ENCODE measurements at regions not wholly inside any gene's neighbourhood (a gene's known extent, or its start where the extent isn't known, plus 50 kb on each side); places are given as distances from the start of the nearest gene placed in this dataset.

- TF ChIP-seq CTCF (IDR thresholded peaks at IDR 0.05; ENCODE audit: borderline replicate concordance, insufficient read depth, low read depth, low read length): no peak
Measured at GRCh38 chr18:55123361-55123760, 164.1 kb upstream of the CCDC68 start.

GRCh38 chr18:55121397-55122170 lies 162.3 kb upstream of the CCDC68 start:
- H3K4me3 ChIP-seq (ENCODE audit: low read depth, low read length): no peak overlapping the region
- no peak for TF ChIP-seq CTCF (IDR thresholded peaks at IDR 0.05; ENCODE audit: borderline replicate concordance, insufficient read depth, low read depth, low read length)

More at GRCh38 chr18:55123361-55123760, 164.1 kb upstream of the CCDC68 start:
- H3K4me3 ChIP-seq (ENCODE audit: low read depth, low read length): no peak overlapping the region

- TF ChIP-seq CTCF (IDR thresholded peaks at IDR 0.05; ENCODE audit: borderline replicate concordance, insufficient read depth, low read depth, low read length): no peak
- no peak overlapping the region for H3K4me3 ChIP-seq (ENCODE audit: low read depth, low read length)
Measured at GRCh38 chr18:55120896-55121295, 161.6 kb upstream of the CCDC68 start.

- TF ChIP-seq CTCF (IDR thresholded peaks at IDR 0.05; ENCODE audit: borderline replicate concordance, insufficient read depth, low read depth, low read length): no peak
- no peak overlapping the region for H3K4me3 ChIP-seq (ENCODE audit: low read depth, low read length)
Measured at GRCh38 chr18:55119434-55119833, 160.2 kb upstream of the CCDC68 start.

- H3K4me3 ChIP-seq (ENCODE audit: low read depth, low read length): no peak overlapping the region
- TF ChIP-seq CTCF (IDR thresholded peaks at IDR 0.05; ENCODE audit: borderline replicate concordance, insufficient read depth, low read depth, low read length): no peak
Measured at GRCh38 chr18:55119016-55119415, 159.8 kb upstream of the CCDC68 start.

GRCh38 chr18:55116863-55117262 lies 157.6 kb upstream of the CCDC68 start:
- no peak overlapping the region for H3K4me3 ChIP-seq (ENCODE audit: low read depth, low read length)
- TF ChIP-seq CTCF (IDR thresholded peaks at IDR 0.05; ENCODE audit: borderline replicate concordance, insufficient read depth, low read depth, low read length): no peak

- H3K4me3 ChIP-seq (ENCODE audit: low read depth, low read length): no peak overlapping the region
- no peak for TF ChIP-seq CTCF (IDR thresholded peaks at IDR 0.05; ENCODE audit: borderline replicate concordance, insufficient read depth, low read depth, low read length)
Measured at GRCh38 chr18:55115606-55116005, 156.3 kb upstream of the CCDC68 start.

Measured in GM12875 (cell line).